GM19351 (cell line): ENCODE measurements at regions not wholly inside any gene's neighbourhood (a gene's known extent, or its start where the extent isn't known, plus 50 kb on each side); places are given as distances from the start of the nearest gene placed in this dataset.
"Not testable (repeated sequence)": the region's sequence is repeated elsewhere in the genome, so short reads cannot be mapped to it uniquely, and the experiment has no call there.

ENCODE experiments used
- ATAC-seq: cut with Tn5 transposase; IDR thresholded peaks from one replicate; pipeline ENCODE4 v1.9.1; 2021; ENCODE audit warnings: mild to moderate bottlenecking, moderate library complexity; ENCODE audit not compliant: unreplicated experiment

- ATAC-seq, result no peak
These were observed 1238.8 kb downstream of the NXPH1 start for GRCh38 chr7:9671979-9672917.

- no peak for ATAC-seq
These were observed 1247.3 kb downstream of the NXPH1 start for GRCh38 chr7:9680713-9681112.

- ATAC-seq, result no peak
These were observed 1247.9 kb downstream of the NXPH1 start for GRCh38 chr7:9681284-9681683.

GRCh38 chr7:9691286-9691685 is 1257.9 kb downstream of the NXPH1 start:
- no peak for ATAC-seq

- ATAC-seq, result no peak
These were observed 1265.0 kb downstream of the NXPH1 start for GRCh38 chr7:9698375-9698774.

GRCh38 chr7:9709216-9709615 is 1264.5 kb upstream of the PHF14 start:
- no peak for ATAC-seq

GRCh38 chr7:9711259-9711918 is 1262.3 kb upstream of the PHF14 start:
- no peak for ATAC-seq

- no peak for ATAC-seq
These were observed 1255.5 kb upstream of the PHF14 start for GRCh38 chr7:9718071-9718661.

GRCh38 chr7:9719303-9719702 is 1254.4 kb upstream of the PHF14 start:
- ATAC-seq, result no peak

GRCh38 chr7:9719721-9720120 is 1254.0 kb upstream of the PHF14 start:
- ATAC-seq, result no peak

- not testable (repeated sequence) for ATAC-seq
These were observed 1247.6 kb upstream of the PHF14 start for GRCh38 chr7:9725940-9726663.

GRCh38 chr7:9726811-9727210 is 1246.9 kb upstream of the PHF14 start:
- ATAC-seq, result not testable (repeated sequence)

GRCh38 chr7:9727467-9727869 is 1246.2 kb upstream of the PHF14 start:
- not testable (repeated sequence) for ATAC-seq

- ATAC-seq, result not testable (repeated sequence)
These were observed 1245.5 kb upstream of the PHF14 start for GRCh38 chr7:9728014-9728657.

GRCh38 chr7:9752033-9752432 is 1221.6 kb upstream of the PHF14 start:
- ATAC-seq, result no peak

- ATAC-seq, result no peak
These were observed 1212.4 kb upstream of the PHF14 start for GRCh38 chr7:9761224-9761623.

- no peak for ATAC-seq
These were observed 1196.8 kb upstream of the PHF14 start for GRCh38 chr7:9776900-9777299.

- ATAC-seq, result no peak
These were observed 1195.3 kb upstream of the PHF14 start for GRCh38 chr7:9778367-9778766.

GRCh38 chr7:9781710-9782109 is 1192.0 kb upstream of the PHF14 start:
- no peak for ATAC-seq

- ATAC-seq, result no peak
These were observed 1191.4 kb upstream of the PHF14 start for GRCh38 chr7:9782275-9782674.

- no peak for ATAC-seq
These were observed 1188.5 kb upstream of the PHF14 start for GRCh38 chr7:9785211-9785610.
